Limb (tissue), 2 donors: ENCODE measurements at regions not wholly inside any gene's neighbourhood (a gene's known extent, or its start where the extent isn't known, plus 50 kb on each side); places are given as distances from the start of the nearest gene placed in this dataset.
"Not testable (repeated sequence)": the region's sequence is repeated elsewhere in the genome, so short reads cannot be mapped to it uniquely, and the experiment has no call there.

Experiments
- DNase-seq, 2 donors: peaks; one replicate each; pipeline ENCODE4 v3.0.0-alpha.2; 2016; ENCODE audit errors: extremely low spot score in 2 of 2

DNA sequence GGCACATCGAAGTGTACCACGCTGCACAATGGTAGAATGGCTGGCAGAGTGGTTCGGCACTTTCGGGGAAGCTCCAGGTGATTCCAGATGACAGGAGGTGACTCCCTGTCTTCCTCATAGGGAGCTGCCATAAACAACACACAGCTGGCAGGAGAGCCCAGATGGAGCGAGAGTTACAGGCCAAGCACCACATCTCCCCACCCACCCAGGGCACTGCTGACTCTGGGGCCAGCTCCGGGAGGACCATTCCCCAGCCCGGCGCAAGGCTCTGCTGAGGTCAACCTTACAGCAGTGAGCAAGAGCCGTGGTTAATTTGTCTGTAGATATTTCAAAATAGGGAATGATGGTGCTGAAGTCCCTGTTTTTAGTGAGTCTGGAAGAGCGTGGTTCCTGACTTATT is 78.8 kb upstream of the HMGXB4 start:
- no peak for DNase-seq

- no peak for DNase-seq
Measured at GRCh38 chr22:35183917-35184316, 73.4 kb upstream of the HMGXB4 start.

- DNase-seq: no peak
Measured at GRCh38 chr22:35186492-35186891, 70.8 kb upstream of the HMGXB4 start.

GRCh38 chr22:35188930-35189329 is 68.4 kb upstream of the HMGXB4 start:
- not testable (repeated sequence) for DNase-seq

- DNase-seq: no peak
Measured at GRCh38 chr22:35189559-35189958, 67.7 kb upstream of the HMGXB4 start.

GRCh38 chr22:35191412-35191811 is 65.9 kb upstream of the HMGXB4 start:
- DNase-seq: no peak

- no peak for DNase-seq
Measured at GRCh38 chr22:35192129-35192918, 65.0 kb upstream of the HMGXB4 start.

DNA sequence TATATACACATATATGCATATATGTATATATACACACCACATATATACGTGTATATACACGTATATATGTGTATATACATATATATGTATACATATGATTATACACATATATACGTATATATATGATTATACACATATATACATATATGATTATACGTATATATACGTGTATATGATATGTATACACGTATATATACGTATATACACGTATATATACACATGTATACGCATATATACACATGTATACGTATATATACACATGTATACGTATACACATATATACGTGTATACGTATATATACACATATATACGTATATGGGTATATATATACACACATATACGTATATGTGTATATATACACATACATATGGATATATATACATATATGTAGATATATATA is 62.1 kb upstream of the HMGXB4 start:
- no peak for DNase-seq

GRCh38 chr22:35195821-35196220 is 61.5 kb upstream of the HMGXB4 start:
- no peak for DNase-seq

DNA sequence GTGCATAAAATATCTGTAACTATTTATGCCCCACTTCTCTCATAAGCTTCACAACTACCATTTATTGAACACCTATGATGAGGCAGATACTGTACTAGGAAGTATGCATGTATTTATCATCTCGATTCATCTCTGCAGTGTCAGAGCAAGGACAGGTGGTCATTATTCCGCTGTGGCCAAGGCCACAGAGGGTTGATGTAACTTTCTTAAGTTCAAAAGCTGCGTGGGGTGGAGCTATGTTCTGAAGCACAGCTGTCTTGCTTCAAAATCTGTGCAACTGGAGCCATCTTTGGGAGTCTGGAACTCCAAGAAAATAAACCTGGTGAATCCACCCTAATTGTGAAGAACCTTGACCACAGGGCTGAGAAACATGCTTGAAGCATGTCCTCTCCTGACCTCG is 60.2 kb upstream of the HMGXB4 start:
- DNase-seq: no peak

DNA sequence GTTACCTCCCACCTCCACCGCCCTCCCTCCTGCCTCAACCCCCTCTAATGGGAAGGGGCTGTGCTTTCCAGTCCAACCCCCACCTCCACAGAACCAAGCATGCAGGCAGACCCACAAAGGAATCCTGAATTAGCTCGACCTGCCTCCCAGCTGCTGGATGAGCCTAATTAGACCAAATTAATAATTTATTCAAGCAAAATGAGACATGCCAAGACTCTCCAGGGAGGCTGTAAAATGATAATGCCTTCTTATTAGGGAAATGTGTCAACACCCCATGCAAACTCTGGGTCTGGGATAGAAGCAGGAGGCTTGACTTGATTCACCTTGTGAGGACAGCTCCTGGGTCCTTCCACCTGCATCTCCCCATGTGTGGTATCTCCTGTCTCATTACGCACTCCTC is 59.4 kb upstream of the HMGXB4 start:
- no peak for DNase-seq

DNA sequence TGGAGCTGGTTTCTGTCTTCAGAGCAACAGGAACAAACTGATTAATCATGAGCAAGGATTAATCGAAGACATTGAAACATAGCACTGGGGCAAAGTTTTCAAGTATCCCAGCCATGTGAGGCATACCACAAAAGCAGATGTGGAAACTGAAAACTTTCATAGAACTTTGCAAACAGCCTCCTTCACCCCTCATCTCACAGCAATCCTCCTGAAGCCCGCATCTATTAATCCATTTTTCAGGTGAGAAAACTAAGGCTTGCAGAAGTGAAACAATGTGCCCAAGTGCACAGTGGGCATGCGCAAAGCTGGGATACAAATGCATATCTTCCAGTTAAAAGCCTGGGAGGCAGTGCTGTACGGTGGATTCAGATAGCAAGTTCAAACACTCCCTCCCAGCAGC is 58.6 kb upstream of the HMGXB4 start:
- no peak for DNase-seq

DNA sequence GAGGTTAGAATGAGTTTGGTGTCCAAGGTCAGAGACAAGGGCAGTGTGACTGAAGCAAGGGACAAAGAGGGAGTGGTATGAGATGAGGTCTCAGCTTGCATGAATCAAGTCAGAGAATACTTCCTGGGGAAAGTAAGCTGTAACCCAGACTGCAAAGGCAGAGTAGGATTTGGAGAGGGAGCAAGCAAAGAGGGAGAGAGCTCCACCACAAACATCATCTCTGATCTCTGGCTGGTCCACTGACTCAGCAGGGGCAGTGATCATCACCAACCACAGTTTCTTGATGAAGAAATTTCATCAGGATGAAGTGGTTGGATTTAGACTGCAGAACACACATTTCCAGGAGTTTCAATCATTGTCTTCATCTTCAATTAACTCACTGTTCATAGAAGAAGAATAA is 54.9 kb upstream of the HMGXB4 start:
- no peak for DNase-seq

- no peak for DNase-seq
Measured at GRCh38 chr22:35203583-35203982, 53.7 kb upstream of the HMGXB4 start.

- DNase-seq: peak; percentile 35 to 63
Measured at GRCh38 chr22:35204807-35205775, 52.2 kb upstream of the HMGXB4 start.

GRCh38 chr22:35205961-35206360 is 51.3 kb upstream of the HMGXB4 start:
- no peak for DNase-seq

DNA sequence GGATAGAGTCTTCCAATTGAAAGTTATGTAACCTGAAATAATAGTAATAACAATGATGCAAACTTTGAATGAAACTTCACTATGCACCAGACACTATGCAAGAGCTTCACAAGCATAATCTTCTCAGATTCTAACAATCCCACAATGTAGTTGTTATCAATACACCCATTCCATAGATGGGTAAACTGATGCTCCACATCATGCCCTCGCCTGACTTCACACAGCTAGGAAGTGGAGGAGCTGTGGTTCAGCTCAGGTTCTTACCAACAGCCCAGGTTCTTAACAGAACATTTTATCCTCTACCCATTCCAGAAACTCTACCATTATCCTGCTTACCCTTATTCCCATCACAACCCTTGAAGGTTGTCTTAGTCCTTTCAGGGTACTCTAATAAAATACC is 50.4 kb upstream of the HMGXB4 start:
- DNase-seq: no peak
